AG08396 (cell line): ENCODE measurements at regions not wholly inside any gene's neighbourhood (a gene's known extent, or its start where the extent isn't known, plus 50 kb on each side); places are given as distances from the start of the nearest gene placed in this dataset.
"Not testable (repeated sequence)": the region's sequence is repeated elsewhere in the genome, so short reads cannot be mapped to it uniquely, and the experiment has no call there.

Source experiments
- DNase-seq: peaks from one replicate; pipeline ENCODE4 v3.0.0; 2012; ENCODE audit warnings: low spot score, mixed read lengths

- DNase-seq, result no peak
Observed at GRCh38 chr20:12748359-12748994, 260.3 kb upstream of the SPTLC3 start.

DNA sequence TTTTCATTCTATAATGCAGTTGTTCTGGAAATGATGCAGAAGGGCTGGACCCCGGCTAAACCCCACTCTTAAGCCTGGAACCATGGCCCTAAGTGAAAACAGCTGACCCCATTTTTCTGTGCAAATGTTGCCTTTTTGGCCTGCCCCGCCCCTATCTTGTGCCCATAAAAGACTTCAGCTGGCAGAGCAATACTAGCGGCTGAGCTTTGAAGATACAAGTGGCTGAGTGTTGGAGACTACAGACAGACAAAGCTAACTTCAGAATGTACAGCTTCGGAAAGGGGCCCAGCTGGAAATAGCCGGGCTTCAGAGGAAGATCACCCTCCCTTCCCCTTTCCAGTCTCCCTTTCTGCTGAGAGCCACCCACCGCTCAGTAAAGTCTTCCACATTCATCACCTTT is 258.6 kb upstream of the SPTLC3 start:
- DNase-seq, result no peak

DNA sequence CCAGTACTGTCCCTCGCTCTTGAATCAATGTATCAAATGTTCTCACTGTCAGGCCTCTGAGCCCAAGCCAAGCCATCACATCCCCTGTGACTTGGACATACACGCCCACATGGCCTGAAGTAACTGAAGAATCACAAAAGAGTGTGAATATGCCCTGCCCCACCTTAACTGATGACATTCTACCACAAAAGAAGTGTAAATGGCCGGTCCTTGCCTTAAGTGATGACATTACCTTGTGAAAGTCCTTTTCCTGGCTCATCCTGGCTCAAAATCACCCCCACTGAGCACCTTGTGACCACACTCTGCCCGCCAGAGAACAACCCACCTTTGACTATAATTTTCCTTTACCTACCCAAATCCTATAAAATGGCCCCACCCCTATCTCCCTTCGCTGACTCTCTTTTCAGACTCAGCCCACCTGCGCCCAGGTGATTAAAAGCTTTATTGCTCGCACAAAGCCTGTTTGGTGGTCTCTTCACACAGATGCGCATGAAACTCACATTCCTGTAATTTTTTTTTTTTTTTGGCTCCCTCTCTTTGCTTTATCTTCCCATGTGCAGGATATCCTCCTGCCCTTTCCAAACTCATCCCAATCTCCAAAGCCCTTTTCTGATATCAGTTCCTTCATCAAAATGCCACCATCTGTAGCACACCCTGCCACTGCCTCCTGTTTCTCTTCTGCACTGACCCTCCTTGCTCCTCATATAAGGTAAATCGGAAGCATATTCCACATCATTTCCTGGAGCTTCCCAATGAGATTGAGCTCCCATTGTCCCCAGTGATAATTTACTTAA is 255.7 kb upstream of the SPTLC3 start:
- DNase-seq, result not testable (repeated sequence)

DNA sequence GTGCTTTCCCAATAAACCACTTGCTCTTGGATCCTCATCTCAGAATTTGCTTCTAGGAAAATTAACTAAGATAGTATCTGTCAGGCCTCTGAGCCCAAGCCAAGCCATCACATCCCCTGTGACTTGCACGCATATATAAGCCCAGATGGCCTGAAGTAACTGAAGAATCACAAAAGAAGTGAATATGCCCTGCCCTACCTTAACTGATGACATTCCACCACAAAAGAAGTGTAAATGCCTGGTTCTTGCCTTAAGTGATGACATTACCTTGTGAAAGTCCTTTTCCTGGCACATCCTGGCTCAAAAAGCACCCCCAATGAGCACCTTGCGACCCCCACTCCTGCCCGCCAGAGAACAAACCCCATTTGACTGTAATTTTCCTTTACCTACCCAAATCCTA is 255.0 kb upstream of the SPTLC3 start:
- DNase-seq, result not testable (repeated sequence)

DNA sequence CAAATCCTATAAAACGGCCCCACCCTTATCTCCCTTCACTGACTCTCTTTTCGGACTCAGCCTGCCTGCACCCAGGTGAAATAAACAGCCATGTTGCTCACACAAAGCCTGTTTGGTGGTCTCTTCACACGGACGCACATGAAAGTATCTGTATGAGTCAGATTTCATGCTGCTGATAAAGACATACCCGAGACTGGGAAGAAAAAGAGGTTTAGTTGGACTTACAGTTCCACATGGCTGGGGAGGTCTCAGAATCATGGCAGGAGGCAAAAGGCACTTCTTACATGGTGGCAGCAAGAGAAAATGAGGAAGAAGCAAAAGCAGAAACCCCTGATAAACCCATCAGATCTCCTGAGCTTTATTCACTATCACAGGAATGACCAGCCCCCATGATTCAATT is 249.3 kb upstream of the SPTLC3 start:
- not testable (repeated sequence) for DNase-seq

DNA sequence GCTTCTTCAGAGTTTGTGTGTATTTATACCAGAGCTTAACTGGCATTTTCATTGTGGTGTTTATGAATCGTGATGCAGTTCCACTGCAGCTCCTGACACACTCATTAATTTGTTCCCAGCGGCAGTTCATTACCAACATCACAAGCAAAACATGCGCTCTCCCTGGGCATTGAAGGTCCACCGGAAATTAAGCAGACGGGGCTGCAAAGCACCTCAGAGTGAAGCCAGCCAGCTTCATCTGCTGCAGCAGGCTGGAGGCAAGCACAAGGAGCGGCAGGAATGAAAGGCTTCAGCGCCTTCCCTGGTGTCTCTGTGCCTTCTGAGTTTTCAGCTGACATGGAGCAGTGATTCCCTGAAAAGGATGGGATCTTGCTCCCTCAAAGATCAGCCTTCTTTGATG is 246.0 kb upstream of the SPTLC3 start:
- no peak for DNase-seq

DNA sequence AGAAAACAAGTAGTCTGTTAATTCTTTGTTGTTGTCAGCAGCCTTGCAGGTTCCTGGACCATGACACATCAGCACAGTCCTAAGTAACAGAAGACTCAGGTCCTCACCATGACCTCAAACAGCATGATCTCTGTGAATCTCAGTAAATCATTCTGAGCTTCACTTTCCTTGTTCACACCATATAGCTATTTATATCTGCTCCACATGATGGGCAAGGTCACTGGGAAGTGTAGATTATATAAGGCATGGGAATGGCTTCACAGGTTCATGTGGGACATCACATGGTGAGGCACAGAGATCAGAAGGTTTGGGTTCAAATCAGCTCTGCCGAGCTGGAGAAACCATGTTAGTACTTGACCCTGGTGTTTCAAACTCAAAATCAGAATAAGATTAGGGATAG is 245.4 kb upstream of the SPTLC3 start:
- no peak for DNase-seq

- DNase-seq, result no peak
Observed at GRCh38 chr20:12764053-12764452, 244.7 kb upstream of the SPTLC3 start.

DNA sequence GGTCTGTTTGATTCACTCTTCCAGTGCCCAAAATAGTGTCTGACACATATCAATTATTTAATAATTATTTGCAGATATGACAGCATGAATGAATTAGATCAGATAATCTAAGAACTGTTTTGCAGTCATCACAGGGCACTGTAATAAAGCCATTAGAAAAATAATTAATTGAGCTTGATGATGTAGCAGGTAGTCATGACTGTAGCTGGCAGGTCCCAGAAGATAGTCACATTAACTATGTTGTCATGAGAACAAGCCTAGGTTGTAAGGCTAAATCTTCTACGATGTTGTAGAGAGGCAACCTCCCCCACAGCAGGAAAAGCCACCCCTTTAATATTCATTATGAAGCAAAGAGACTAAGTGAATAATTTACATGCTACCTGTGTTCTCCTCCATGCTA is 243.9 kb upstream of the SPTLC3 start:
- DNase-seq, result no peak

GRCh38 chr20:12773936-12774335 is 234.8 kb upstream of the SPTLC3 start:
- DNase-seq, result no peak

- DNase-seq, result no peak
Observed at GRCh38 chr20:12775041-12775440, 233.7 kb upstream of the SPTLC3 start.

GRCh38 chr20:12777016-12777415 is 231.8 kb upstream of the SPTLC3 start:
- DNase-seq, result no peak

GRCh38 chr20:12786276-12786675 is 222.5 kb upstream of the SPTLC3 start:
- DNase-seq, result no peak

GRCh38 chr20:12788632-12789299 is 220.0 kb upstream of the SPTLC3 start:
- no peak for DNase-seq

- DNase-seq, result no peak
Observed at GRCh38 chr20:12790859-12791258, 217.9 kb upstream of the SPTLC3 start.

GRCh38 chr20:12798286-12798685 is 210.5 kb upstream of the SPTLC3 start:
- DNase-seq, result no peak

GRCh38 chr20:12808006-12808567 is 200.7 kb upstream of the SPTLC3 start:
- DNase-seq, result no peak

DNA sequence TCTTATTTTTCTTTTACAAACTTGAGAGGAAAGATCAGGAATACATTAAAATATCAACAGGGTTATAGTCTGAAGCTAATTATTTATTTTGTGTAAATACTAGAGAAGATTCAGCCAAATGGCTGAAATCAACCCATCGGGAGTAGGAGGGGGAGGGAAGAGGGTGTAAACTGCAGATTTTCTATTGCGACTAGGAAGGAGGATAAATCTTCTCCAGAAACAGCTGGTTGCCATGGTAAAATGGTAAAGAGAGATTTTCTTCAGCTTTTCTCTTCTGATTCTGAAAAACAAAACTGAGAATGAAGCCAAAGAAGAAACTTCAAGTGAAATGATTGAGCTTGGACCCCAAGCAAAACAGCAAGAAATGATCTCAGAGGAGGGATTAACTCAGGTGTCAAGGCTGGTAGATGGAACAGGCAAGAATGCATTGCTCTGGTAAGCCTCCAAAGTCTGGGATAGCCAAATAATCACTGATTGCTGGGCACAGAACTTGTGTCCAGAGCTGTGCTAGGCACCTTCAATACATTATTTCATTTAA is 193.5 kb upstream of the SPTLC3 start:
- DNase-seq, result no peak

DNA sequence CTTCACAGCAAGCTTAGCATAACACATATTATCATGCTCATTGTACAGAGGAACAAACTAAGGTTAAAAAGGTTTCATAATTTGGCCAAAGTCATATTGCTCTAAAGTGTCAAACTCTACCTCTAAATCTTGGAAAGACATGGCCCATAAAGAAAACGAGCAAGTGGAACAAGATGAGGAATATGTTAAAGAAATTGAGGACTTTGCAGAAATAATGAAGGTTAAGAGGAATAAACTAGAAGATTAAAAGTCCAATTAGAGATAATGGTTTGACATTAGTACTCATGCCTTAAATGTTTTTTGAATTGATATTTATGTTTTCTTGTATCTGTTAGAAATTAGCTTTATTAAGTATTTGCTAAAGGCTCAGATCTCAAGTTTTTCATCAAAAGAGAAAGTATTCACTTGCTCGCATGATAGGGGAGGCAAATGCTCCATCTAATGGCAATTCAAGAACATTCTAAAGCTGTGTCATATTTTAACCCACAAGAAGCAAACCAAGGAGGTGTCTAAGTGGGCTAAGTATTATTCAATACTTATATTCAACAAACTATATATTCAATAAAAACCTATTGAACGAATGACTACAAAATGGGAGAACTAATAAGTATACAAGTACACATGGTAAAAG is 192.9 kb upstream of the SPTLC3 start:
- DNase-seq, result no peak

- DNase-seq, result no peak
Observed at GRCh38 chr20:12821249-12821648, 187.5 kb upstream of the SPTLC3 start.

DNA sequence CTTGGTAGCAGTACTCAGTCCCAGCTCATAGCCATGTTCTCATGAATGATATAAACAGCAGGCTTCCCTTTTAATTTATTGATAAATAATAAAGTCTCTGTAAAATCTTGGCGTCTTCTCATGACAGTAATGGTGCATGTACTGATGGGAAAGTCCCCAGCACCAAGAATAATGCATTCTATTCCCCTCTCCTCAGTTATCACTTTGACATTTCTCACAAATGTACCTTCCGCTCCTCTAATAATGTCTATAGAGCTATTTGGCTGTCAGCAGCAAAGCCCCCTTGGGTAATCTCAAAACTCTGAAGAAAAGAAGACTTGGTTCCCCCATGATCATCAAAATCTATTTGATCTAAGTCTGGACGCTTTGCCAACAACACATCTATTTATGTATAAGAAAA is 185.0 kb upstream of the SPTLC3 start:
- no peak for DNase-seq
